Fibroblast of the aortic adventitia (primary cell): ENCODE measurements at regions not wholly inside any gene's neighbourhood (a gene's known extent, or its start where the extent isn't known, plus 50 kb on each side); places are given as distances from the start of the nearest gene placed in this dataset.
A peak's percentile ranks its signal among the peaks of the same experiment; 100 is the strongest.

Experiments
- DNase-seq: peaks from one replicate; pipeline ENCODE4 v3.0.0-alpha.2; 2010; ENCODE audit warnings: low read depth
- H3K4me3 ChIP-seq: 2 replicates; pipeline ENCODE4 v1.5.1; 2011; ENCODE audit warnings: low read depth, mild to moderate bottlenecking, control low read depth, low read length, moderate library complexity
- TF ChIP-seq, protein P1 (sequence below): IDR thresholded peaks from 2 replicates; pipeline ENCODE4 v1.5.1; 2011; ENCODE audit warnings: mild to moderate bottlenecking, low read length, control low read depth, inconsistent platforms; ENCODE audit not compliant: insufficient read depth

DNA sequence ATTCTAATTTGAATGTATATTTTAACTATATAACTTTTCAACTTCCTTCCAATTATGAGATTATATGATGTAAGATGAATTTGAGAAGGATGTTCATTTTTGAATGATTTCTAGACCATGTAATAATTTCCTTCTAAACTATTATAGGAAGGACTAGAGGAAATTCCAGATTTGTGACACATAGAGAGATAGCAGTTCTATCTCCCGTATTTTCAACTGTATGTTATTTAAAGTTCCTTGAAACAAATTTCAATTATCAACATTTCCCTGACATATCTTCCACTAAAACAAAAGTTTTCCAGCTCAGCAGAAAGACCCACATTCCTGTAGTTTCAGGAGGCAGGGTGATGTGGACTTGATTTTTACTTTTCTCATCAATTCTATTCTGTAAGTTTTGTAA lies 396.7 kb upstream of the C1orf87 start:
- TF ChIP-seq, protein P1, sequence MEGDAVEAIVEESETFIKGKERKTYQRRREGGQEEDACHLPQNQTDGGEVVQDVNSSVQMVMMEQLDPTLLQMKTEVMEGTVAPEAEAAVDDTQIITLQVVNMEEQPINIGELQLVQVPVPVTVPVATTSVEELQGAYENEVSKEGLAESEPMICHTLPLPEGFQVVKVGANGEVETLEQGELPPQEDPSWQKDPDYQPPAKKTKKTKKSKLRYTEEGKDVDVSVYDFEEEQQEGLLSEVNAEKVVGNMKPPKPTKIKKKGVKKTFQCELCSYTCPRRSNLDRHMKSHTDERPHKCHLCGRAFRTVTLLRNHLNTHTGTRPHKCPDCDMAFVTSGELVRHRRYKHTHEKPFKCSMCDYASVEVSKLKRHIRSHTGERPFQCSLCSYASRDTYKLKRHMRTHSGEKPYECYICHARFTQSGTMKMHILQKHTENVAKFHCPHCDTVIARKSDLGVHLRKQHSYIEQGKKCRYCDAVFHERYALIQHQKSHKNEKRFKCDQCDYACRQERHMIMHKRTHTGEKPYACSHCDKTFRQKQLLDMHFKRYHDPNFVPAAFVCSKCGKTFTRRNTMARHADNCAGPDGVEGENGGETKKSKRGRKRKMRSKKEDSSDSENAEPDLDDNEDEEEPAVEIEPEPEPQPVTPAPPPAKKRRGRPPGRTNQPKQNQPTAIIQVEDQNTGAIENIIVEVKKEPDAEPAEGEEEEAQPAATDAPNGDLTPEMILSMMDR, result no peak
- DNase-seq, result peak; percentile 40
- no peak overlapping the region for H3K4me3 ChIP-seq

DNA sequence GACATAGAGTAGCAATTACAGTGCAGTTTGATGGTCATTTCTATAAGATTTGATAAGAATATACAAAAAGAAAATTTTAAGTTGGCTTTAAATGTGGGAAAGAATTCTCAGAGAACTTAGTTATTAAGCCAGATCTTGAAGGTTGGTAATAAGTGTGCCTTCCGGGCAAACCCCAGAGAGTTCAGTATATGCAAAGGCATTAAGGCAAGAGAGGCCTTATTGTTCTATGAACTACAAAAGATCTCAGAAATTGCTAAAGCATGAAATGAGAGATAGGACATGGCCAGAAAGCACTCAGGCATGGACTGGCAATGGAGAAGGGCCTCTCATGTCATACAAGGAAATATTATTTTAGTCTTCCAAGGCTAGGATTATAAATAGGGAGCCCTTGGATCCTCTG lies 390.2 kb upstream of the C1orf87 start:
- no peak overlapping the region for H3K4me3 ChIP-seq
- TF ChIP-seq, protein P1, result no peak
- DNase-seq, result no peak

DNA sequence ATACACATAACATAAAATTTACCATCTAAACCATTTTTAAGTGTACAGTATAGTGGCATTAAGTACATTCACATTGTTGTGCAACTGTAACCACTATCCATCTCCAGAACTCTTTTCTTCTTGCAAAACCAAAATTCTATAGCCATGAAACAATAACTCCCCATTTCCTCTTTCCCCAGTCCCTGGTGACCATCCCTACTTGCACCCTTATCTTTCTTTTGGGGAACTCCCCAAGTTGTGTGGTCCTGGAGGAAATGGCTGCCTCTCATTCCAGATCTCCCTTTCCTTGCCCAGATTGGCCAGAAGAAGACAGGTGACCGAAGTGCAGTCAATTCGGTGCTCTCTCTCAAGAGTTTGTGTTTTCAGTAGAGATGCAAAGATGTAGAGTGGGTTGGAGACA lies 389.6 kb upstream of the C1orf87 start:
- no peak overlapping the region for H3K4me3 ChIP-seq
- DNase-seq, result no peak
- TF ChIP-seq, protein P1, result no peak

DNA sequence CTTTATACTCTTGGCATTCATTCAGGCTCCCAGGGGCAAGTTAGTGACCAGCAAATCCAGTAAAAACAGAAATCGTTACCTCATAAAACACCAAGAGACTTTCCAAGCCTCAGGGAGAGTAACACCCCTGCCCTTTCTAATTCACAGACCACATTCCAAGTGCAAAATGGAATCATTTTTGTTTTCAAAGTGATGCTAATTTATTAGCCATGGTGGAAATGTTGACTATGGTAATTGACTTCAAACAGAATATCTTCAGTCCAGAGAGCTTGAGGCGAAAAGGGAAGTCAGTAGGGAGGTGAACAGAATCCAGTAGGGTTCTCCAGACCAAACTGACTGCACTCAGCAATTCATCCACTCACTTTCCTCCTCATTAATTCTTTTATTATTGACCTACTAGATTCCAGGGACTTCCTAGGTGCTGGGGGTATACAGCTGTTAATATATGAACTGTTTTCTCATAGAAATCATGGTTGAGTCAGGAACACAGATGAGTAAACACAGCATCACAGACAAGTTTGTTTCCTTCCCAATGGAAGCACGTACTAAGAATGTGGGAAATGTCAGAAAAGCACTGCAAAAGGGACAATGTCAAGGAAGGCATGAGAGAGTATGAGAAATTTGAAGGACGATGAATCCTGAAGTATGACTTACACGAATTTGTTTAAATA lies 388.5 kb upstream of the C1orf87 start:
- TF ChIP-seq, protein P1, result no peak
- DNase-seq, result no peak
- H3K4me3 ChIP-seq, result no peak overlapping the region

DNA sequence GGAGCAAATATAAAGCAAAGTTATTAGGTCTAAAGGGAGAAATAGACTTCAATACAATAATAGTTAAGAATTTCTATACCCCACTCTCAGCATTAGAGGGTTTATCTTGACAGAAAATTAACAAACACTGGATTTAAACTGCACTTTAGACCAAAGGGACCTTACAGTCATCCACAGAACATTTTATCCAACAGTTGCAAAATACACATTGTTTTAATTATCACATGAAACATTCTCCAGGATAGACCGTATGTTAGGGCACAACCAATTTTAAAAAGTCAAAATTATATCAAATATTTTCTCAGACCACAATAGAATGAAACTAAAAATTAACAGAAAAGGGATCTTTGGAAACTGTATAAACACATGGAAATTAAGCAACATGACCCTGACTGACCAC lies 384.5 kb upstream of the C1orf87 start:
- no peak overlapping the region for H3K4me3 ChIP-seq
- TF ChIP-seq, protein P1, result no peak
- DNase-seq, result peak; percentile 3

DNA sequence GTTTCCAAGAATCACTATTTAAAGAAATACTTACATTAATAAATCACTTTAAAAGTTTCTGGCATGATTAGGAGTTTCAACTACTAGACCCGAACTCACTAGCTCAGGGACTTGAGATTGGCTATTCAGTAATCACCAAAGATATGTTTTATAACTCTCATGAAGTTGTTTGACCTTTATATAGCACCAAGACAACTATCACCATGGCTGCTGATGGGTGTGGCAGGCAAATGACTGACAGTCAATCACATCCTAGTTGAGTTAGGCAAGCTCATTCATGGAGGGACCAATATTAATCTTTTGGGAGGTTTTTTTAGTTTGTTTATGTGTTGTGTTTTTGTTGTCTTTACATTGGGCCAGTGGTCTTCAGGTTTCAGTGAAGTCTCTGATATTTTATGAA lies 376.3 kb upstream of the C1orf87 start:
- H3K4me3 ChIP-seq, result no peak overlapping the region
- no peak for DNase-seq
- TF ChIP-seq, protein P1, result no peak

DNA sequence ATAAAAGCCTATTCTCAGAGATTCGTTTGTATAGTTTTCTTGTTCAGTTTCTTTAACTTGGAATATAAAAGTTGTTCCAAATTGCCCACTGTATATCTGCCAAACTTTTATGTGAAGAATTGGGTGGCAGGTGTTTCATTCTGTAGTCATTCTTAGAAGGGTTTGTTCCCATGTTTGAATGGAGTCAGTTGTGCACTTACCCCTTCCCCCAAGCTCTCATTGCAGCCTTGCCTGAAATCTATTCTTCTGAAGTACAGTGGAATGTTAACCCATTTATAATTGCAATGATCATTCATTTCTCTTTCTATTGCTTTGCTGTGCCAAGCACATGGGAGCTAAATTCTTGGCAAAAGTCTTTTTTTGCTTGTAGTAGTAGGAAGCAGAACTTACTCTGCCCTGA lies 375.3 kb upstream of the C1orf87 start:
- no peak overlapping the region for H3K4me3 ChIP-seq
- TF ChIP-seq, protein P1, result no peak
- no peak for DNase-seq
